ENCODE measurements at regions not wholly inside any gene's neighbourhood (a gene's known extent, or its start where the extent isn't known, plus 50 kb on each side); places are given as distances from the start of the nearest gene placed in this dataset.

DNA sequence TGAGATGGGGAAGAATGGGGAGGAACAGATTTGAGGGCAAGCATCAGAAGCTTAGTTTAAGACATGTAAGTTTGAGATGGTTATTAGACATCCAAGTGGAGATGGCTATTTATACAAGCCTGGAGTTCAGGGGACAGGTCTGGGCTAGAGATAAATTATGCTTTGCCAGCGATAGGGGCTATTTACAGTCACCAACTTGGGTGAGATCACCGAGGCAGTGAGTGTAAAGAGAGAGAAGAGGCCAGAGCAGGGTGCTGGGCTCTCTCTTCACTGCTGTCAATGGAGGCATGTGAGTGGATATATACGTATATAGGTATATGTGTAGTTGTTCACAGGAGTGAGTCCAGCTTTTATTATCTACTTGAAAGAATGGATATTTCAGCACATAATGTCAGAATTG is 81.0 kb downstream of the QPCT start:
- DNase-seq (no peak), ATAC-seq (no peak)
- Mint-ChIP-seq H3K36me3 (ENCODE audit: low read depth) (no peaks in the 10 kb centered on the region), H3K27me3 (ENCODE audit: low read depth) (peaks cover 8% of the 10 kb centered on the region), H3K4me3 (no peak overlapping the region), H3K27ac (no peak overlapping the region), H3K9me3 (ENCODE audit: insufficient read depth) (no peaks in the 10 kb centered on the region), H3K4me1 (ENCODE audit: low read depth) (no peaks in the 10 kb centered on the region)
- ChIA-PET CTCF (interaction anchor here (0.6 kb wide), 1 partner anchor 244 kb away, joined by 3 read pairs; no protein-coding TSS in a partner anchor), POLR2A (no interaction called here)

DNA sequence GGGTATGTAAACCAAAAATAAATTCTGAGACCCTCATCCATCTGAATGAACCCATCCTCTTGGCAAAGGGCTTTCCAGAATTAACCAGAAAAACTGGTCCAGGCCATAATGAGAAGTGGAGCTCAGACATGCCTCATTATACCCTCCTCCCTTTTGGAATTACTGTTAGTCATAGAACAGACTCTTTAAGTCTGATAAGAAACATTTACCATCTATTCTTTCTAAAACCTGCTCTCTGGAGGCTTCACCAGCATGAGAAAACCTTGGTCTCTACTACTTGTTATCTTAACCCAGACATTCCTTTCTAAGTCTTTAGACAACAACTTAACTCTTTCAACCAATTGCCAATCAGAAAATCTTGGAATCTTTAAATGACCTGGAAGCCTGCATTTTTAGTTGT is 82.8 kb downstream of the QPCT start:
- no peaks in the 10 kb centered on the region for H3K4me1 Mint-ChIP-seq (ENCODE audit: low read depth)
- no peaks in the 10 kb centered on the region for H3K36me3 Mint-ChIP-seq (ENCODE audit: low read depth)
- H3K27ac Mint-ChIP-seq: no peak overlapping the region
- DNase-seq: no peak
- ChIA-PET CTCF (interaction anchor here (1.8 kb wide), 1 partner anchor 13 kb away, joined by 4 read pairs; no protein-coding TSS in a partner anchor), POLR2A (no interaction called here)
- H3K4me3 Mint-ChIP-seq: no peak overlapping the region
- peaks cover 18% of the 10 kb centered on the region for H3K27me3 Mint-ChIP-seq (ENCODE audit: low read depth)
- ATAC-seq: no peak
- no peaks in the 10 kb centered on the region for H3K9me3 Mint-ChIP-seq (ENCODE audit: insufficient read depth)

DNA sequence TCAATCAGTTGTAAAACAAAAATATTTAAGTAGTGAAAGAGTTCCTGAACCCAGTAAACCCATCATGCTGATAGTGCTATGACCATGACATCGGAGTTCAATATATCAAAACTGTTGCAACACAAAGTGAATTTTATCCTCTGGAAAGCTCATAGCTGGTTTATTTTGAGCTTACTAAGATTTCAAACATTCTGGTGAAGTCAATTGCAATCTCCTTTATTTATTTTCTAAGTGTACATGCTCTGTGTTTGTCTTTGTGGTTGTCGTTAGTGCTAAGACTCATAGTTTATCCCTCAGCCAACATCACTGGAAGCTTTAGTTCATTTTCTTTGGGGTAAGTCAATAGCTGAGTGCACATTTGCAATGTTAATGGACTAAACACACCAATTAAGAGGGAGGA is 91.9 kb downstream of the QPCT start:
- CTCF ChIA-PET: interaction anchor here (0.7 kb wide), 1 partner anchor 441 kb away, joined by 4 read pairs; no protein-coding TSS in a partner anchor
- Mint-ChIP-seq H3K4me1 (ENCODE audit: low read depth) (no peaks in the 10 kb centered on the region), H3K4me3 (no peak overlapping the region), H3K27me3 (ENCODE audit: low read depth) (peaks cover 30% of the 10 kb centered on the region), H3K27ac (no peak overlapping the region), H3K9me3 (ENCODE audit: insufficient read depth) (no peaks in the 10 kb centered on the region), H3K36me3 (ENCODE audit: low read depth) (no peaks in the 10 kb centered on the region)
- DNase-seq (no peak), ATAC-seq (no peak)
- POLR2A ChIA-PET: no interaction called here

DNA sequence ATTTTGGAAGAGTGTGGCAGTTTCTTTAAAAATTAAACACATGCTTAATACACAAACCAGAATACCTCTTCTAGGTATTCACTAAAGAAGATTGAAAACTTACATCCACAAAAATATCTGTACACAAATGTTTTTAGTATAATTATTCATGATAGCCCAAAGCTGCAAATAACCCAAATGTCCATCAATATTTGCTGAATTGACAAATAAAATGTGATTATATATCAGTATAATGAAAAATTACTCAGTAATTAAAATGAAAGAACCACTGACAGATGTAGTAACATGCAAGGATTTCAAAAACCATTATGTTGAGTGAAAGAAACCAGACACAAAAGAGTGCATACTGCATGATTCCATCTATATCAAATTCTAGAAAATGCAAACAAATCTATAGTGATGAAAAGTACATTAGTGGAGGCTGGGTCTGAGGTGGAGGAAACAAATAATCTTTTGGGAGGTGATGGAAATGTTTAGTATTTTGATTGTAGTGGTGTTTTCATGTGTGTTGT is 94.8 kb downstream of the QPCT start:
- POLR2A ChIA-PET: no interaction called here
- H3K4me1 Mint-ChIP-seq (ENCODE audit: low read depth): no peaks in the 10 kb centered on the region
- H3K36me3 Mint-ChIP-seq (ENCODE audit: low read depth): no peaks in the 10 kb centered on the region
- ATAC-seq: no peak
- H3K27ac Mint-ChIP-seq: no peak overlapping the region
- CTCF ChIA-PET: no interaction called here
- DNase-seq: no peak
- H3K4me3 Mint-ChIP-seq: no peak overlapping the region
- H3K27me3 Mint-ChIP-seq (ENCODE audit: low read depth): peaks cover 15% of the 10 kb centered on the region
- peaks cover 6% of the 10 kb centered on the region for H3K9me3 Mint-ChIP-seq (ENCODE audit: insufficient read depth)

GRCh38 chr2:37441055-37441454 is 96.6 kb downstream of the QPCT start:
- POLR2A ChIA-PET: no interaction called here

GRCh38 chr2:37443082-37443481 is 98.7 kb downstream of the QPCT start:
- no peak for DNase-seq
- POLR2A ChIA-PET: no interaction called here
- Mint-ChIP-seq H3K27ac (no peak overlapping the region), H3K36me3 (ENCODE audit: low read depth) (no peaks in the 10 kb centered on the region), H3K4me1 (ENCODE audit: low read depth) (no peaks in the 10 kb centered on the region), H3K9me3 (ENCODE audit: insufficient read depth) (peaks cover 6% of the 10 kb centered on the region), H3K27me3 (ENCODE audit: low read depth) (peaks cover 16% of the 10 kb centered on the region), H3K4me3 (no peak overlapping the region)
- no peak for ATAC-seq
- CTCF ChIA-PET: interaction anchor here (1.8 kb wide), 1 partner anchor 9 kb away, joined by 4 read pairs; no protein-coding TSS in a partner anchor

More at GRCh38 chr2:37441055-37441454, 96.6 kb downstream of the QPCT start:
- Mint-ChIP-seq H3K36me3 (ENCODE audit: low read depth) (no peaks in the 10 kb centered on the region), H3K27me3 (ENCODE audit: low read depth) (peaks cover 12% of the 10 kb centered on the region), H3K4me3 (no peak overlapping the region), H3K9me3 (ENCODE audit: insufficient read depth) (peaks cover 6% of the 10 kb centered on the region), H3K27ac (no peak overlapping the region), H3K4me1 (ENCODE audit: low read depth) (no peaks in the 10 kb centered on the region)
- CTCF ChIA-PET: no interaction called here
- DNase-seq (no peak), ATAC-seq (no peak)

- Mint-ChIP-seq H3K27me3 (ENCODE audit: low read depth) (peaks cover 13% of the 10 kb centered on the region), H3K9me3 (ENCODE audit: insufficient read depth) (peaks cover 4% of the 10 kb centered on the region), H3K27ac (no peak overlapping the region), H3K4me3 (no peak overlapping the region), H3K4me1 (ENCODE audit: low read depth) (peaks cover 7% of the 10 kb centered on the region), H3K36me3 (ENCODE audit: low read depth) (peaks cover 3% of the 10 kb centered on the region)
- POLR2A ChIA-PET: no interaction called here
- DNase-seq: no peak
- CTCF ChIA-PET: interaction anchor here (1.1 kb wide), 1 partner anchor 13 kb away, joined by 4 read pairs; no protein-coding TSS in a partner anchor
- ATAC-seq: no peak
These were observed 103.0 kb downstream of the QPCT start for GRCh38 chr2:37447446-37447845.

DNA sequence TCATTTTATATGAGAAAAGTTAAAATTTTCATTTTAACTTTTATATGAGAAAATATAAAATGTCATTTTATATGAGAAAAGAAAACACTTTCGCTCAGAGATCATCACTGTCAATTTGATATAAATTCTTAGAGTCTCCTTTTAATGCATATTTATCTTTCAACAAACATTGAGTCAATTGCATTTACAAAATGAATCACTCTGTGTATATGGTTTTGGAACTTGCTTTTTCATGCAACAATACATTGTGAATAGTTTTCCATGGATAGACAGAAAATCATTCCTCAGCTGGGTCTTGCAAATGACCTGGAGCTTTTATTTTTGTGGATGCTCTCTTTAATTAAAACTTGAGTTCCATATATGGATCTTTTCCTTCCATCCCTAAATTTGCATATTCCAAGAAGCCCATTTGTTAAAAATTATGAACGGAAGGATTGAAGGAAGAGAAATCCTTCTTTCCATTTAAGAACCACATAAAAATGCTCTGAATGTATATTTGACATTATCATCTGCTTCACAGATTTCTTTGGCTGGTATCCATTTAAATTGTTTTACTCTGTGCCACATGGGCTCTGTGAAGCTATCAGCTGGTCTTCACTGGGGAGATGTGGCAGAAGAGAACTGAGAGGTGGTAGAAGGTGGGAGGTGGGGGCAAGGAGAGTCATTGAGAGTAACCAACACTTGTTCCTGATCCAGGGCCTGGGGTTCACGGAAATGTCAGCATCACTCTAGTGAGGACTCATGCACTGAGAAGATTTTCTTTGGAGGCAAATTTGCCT is 104.1 kb downstream of the QPCT start:
- ChIA-PET CTCF (interaction anchor here (1.1 kb wide), 1 partner anchor 14 kb away, joined by 4 read pairs; no protein-coding TSS in a partner anchor), POLR2A (no interaction called here)
- Mint-ChIP-seq H3K36me3 (ENCODE audit: low read depth) (peaks cover 8% of the 10 kb centered on the region), H3K9me3 (ENCODE audit: insufficient read depth) (peaks cover 4% of the 10 kb centered on the region), H3K27me3 (ENCODE audit: low read depth) (peaks cover 10% of the 10 kb centered on the region), H3K4me3 (no peak overlapping the region), H3K27ac (no peak overlapping the region), H3K4me1 (ENCODE audit: low read depth) (peaks cover 15% of the 10 kb centered on the region)
- no peak for ATAC-seq
- no peak for DNase-seq

- DNase-seq (no peak), ATAC-seq (no peak)
- CTCF ChIA-PET: no interaction called here
- Mint-ChIP-seq H3K4me1 (ENCODE audit: low read depth) (peaks cover 16% of the 10 kb centered on the region), H3K27me3 (ENCODE audit: low read depth) (peaks cover 10% of the 10 kb centered on the region), H3K4me3 (no peak overlapping the region), H3K27ac (no peak overlapping the region), H3K36me3 (ENCODE audit: low read depth) (peaks cover 8% of the 10 kb centered on the region), H3K9me3 (ENCODE audit: insufficient read depth) (peaks cover 4% of the 10 kb centered on the region)
- POLR2A ChIA-PET: interaction anchor here (0.6 kb wide), 1 partner anchor 133 kb away, joined by 3 read pairs; no protein-coding TSS in a partner anchor
These were observed 105.4 kb downstream of the QPCT start for GRCh38 chr2:37449761-37450296.

- Mint-ChIP-seq H3K4me3 (no peak overlapping the region), H3K9me3 (ENCODE audit: insufficient read depth) (peaks cover 4% of the 10 kb centered on the region), H3K4me1 (ENCODE audit: low read depth) (peaks cover 43% of the 10 kb centered on the region), H3K36me3 (ENCODE audit: low read depth) (peaks cover 31% of the 10 kb centered on the region), H3K27me3 (ENCODE audit: low read depth) (peaks cover under 1% of the 10 kb centered on the region), H3K27ac (peak overlapping the region; percentile 53)
- POLR2A ChIA-PET: no interaction called here
- ATAC-seq (no peak), DNase-seq (no peak)
- CTCF ChIA-PET: interaction anchor here (1.1 to 1.2 kb wide), 3 partner anchors 57 to 425 kb away, joined by 3 read pairs; no protein-coding TSS in a partner anchor
These were observed 108.6 kb downstream of the QPCT start for GRCh38 chr2:37453027-37453426.

- DNase-seq (no peak), ATAC-seq (no peak)
- Mint-ChIP-seq H3K4me1 (ENCODE audit: low read depth) (peaks cover 54% of the 10 kb centered on the region), H3K27ac (no peak overlapping the region), H3K27me3 (ENCODE audit: low read depth) (no peaks in the 10 kb centered on the region), H3K36me3 (ENCODE audit: low read depth) (peaks cover 33% of the 10 kb centered on the region), H3K4me3 (no peak overlapping the region), H3K9me3 (ENCODE audit: insufficient read depth) (peaks cover 4% of the 10 kb centered on the region)
- ChIA-PET CTCF (interaction anchor here (1.1 to 2.2 kb wide), 5 partner anchors 9 to 422 kb away, joined by 3 to 5 read pairs (median 3); no protein-coding TSS in a partner anchor), POLR2A (no interaction called here)
These were observed 110.7 kb downstream of the QPCT start for GRCh38 chr2:37454851-37455762.

All from activated CD8-positive, alpha-beta T cell treated with anti-CD3 and anti-CD28 coated beads, Interleukin-2, amount 10 ng/mL, durations not matched to agents 7 days and 5 days (primary cell).